ENCODE measurements at regions not wholly inside any gene's neighbourhood (a gene's known extent, or its start where the extent isn't known, plus 50 kb on each side); places are given as distances from the start of the nearest gene placed in this dataset.

- Histone ChIP-seq H3K4me3 (no peak overlapping the region), H3K9ac (ENCODE audit: insufficient read depth in 1 of 2, low read depth in 2 of 2, low read length in 2 of 2) (no peak overlapping the region), H2AFZ (ENCODE audit: low read depth, low read length) (no peak overlapping the region), H3K27ac (ENCODE audit: extremely low read depth, low read depth, low read length) (no peak overlapping the region), H3K79me2 (ENCODE audit: control insufficient read depth, insufficient read depth, low read length) (no peaks in the 10 kb centered on the region), H3K4me2 (ENCODE audit: insufficient read depth, low read length) (no peak overlapping the region), H3K27me3 (ENCODE audit: control insufficient read depth in 2 of 2, insufficient read depth in 2 of 2, low read length in 2 of 2) (peaks cover 11 to 51% of the 10 kb centered on the region in 2 experiments; a peak in 4 of 5 replicates), H3K9me3 (replicated peaks; ENCODE audit: control insufficient read depth, insufficient read depth, low read depth, low read length) (0 out of 2 replicates have a peak, but pooled peaks cover 2% of the 10 kb centered on the region), H3K9me1 (ENCODE audit: control insufficient read depth, insufficient read depth, low read length) (no peaks in the 10 kb centered on the region), H4K20me1 (replicated peaks; ENCODE audit: control insufficient read depth, insufficient read depth, low read length) (no peaks in the 10 kb centered on the region), H3K4me1 (replicated peaks in 1 of 2; ENCODE audit: control insufficient read depth in 2 of 2, insufficient read depth in 2 of 2, low read length in 2 of 2) (peaks cover 0 to 4% of the 10 kb centered on the region in 2 experiments; a peak in 1 of 5 replicates), H3K36me3 (ENCODE audit: control insufficient read depth, insufficient read depth, low read length) (no peaks in the 10 kb centered on the region)
- intact Hi-C loops (cut with micrococcal nuclease) (no loop called here), in situ Hi-C loops (cut with MboI) (no loop called here)
- ATAC-seq (no peak), FAIRE-seq (no peak), DNase-seq (ENCODE audit: extremely low read depth in 1 of 4, low spot score in 3 of 4) (no peak)
- POLR2A ChIA-PET = interaction anchor here (1.0 kb wide), 1 partner anchor 23 kb away, joined by 3 read pairs; no protein-coding TSS in a partner anchor
- CTCF ChIA-PET (ENCODE audit: low intra/inter-chr PET ratio) = no interaction called here
- 1% methylated on average over 17 of the region's 18 CpGs for WGBS (ENCODE audit: insufficient coverage, low coverage, missing lambda C conversion rate)
- no TSS peak for BruUV-seq (replicated peaks)
- TF ChIP-seq ARID2 (IDR thresholded peaks at IDR 0.05) = no peak
- no peak for TF ChIP-seq PHF21A (IDR thresholded peaks at IDR 0.05; ENCODE audit: borderline replicate concordance, low read depth)
- no peak for TF ChIP-seq TSC22D4 (tag; IDR thresholded peaks at IDR 0.05)
- TF ChIP-seq, protein P1, sequence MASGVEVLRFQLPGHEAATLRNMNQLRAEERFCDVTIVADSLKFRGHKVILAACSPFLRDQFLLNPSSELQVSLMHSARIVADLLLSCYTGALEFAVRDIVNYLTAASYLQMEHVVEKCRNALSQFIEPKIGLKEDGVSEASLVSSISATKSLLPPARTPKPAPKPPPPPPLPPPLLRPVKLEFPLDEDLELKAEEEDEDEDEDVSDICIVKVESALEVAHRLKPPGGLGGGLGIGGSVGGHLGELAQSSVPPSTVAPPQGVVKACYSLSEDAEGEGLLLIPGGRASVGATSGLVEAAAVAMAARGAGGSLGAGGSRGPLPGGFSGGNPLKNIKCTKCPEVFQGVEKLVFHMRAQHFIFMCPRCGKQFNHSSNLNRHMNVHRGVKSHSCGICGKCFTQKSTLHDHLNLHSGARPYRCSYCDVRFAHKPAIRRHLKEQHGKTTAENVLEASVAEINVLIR (CRISPR knock-in tag; IDR thresholded peaks at IDR 0.05) = no peak
- no peak for TF ChIP-seq HDAC2 (IDR thresholded peaks at IDR 0.05)
- TF ChIP-seq, protein P2, sequence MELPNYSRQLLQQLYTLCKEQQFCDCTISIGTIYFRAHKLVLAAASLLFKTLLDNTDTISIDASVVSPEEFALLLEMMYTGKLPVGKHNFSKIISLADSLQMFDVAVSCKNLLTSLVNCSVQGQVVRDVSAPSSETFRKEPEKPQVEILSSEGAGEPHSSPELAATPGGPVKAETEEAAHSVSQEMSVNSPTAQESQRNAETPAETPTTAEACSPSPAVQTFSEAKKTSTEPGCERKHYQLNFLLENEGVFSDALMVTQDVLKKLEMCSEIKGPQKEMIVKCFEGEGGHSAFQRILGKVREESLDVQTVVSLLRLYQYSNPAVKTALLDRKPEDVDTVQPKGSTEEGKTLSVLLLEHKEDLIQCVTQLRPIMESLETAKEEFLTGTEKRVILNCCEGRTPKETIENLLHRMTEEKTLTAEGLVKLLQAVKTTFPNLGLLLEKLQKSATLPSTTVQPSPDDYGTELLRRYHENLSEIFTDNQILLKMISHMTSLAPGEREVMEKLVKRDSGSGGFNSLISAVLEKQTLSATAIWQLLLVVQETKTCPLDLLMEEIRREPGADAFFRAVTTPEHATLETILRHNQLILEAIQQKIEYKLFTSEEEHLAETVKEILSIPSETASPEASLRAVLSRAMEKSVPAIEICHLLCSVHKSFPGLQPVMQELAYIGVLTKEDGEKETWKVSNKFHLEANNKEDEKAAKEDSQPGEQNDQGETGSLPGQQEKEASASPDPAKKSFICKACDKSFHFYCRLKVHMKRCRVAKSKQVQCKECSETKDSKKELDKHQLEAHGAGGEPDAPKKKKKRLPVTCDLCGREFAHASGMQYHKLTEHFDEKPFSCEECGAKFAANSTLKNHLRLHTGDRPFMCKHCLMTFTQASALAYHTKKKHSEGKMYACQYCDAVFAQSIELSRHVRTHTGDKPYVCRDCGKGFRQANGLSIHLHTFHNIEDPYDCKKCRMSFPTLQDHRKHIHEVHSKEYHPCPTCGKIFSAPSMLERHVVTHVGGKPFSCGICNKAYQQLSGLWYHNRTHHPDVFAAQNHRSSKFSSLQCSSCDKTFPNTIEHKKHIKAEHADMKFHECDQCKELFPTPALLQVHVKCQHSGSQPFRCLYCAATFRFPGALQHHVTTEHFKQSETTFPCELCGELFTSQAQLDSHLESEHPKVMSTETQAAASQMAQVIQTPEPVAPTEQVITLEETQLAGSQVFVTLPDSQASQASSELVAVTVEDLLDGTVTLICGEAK (IDR thresholded peaks at IDR 0.05) = no peak
- TF ChIP-seq, protein P2 (CRISPR knock-in tag; IDR thresholded peaks at IDR 0.05) = no peak
Measured at GRCh38 chr5:179406031-179406961, 61.0 kb upstream of the ADAMTS2 start.

Data from K562 (cell line).